H9 (cell line): ENCODE measurements at regions not wholly inside any gene's neighbourhood (a gene's known extent, or its start where the extent isn't known, plus 50 kb on each side); places are given as distances from the start of the nearest gene placed in this dataset.

Experiments
- DNase-seq: peaks from one replicate; pipeline ENCODE4 v3.0.0-alpha.2; 2017
- H2AFZ ChIP-seq: one replicate; pipeline ENCODE4 v1.6.1; 2013; ENCODE audit warnings: mild to moderate bottlenecking, low read length, control low read depth, moderate library complexity
- H2AK5ac ChIP-seq: 2 replicates; pipeline ENCODE4 v1.6.1; 2013; ENCODE audit warnings: low read length, control low read depth, mixed read lengths; ENCODE audit not compliant: insufficient read length
- H2BK120ac ChIP-seq: one replicate; pipeline ENCODE4 v1.6.1; 2013; ENCODE audit warnings: low read depth, mild to moderate bottlenecking, low read length, control low read depth, inconsistent platforms; ENCODE audit not compliant: poor library complexity, severe bottlenecking
- H2BK12ac ChIP-seq: 2 replicates; pipeline ENCODE4 v1.6.1; 2013; ENCODE audit warnings: low read length, control low read depth, mixed read lengths, low read depth; ENCODE audit not compliant: insufficient read length
- H2BK15ac ChIP-seq: 2 replicates; pipeline ENCODE4 v1.6.1; 2013; ENCODE audit warnings: low read depth, low read length, control low read depth
- H2BK20ac ChIP-seq: one replicate; pipeline ENCODE4 v1.6.1; 2013; ENCODE audit warnings: low read depth, mild to moderate bottlenecking, low read length, control low read depth, inconsistent platforms; ENCODE audit not compliant: poor library complexity, severe bottlenecking
- H2BK5ac ChIP-seq: 2 replicates; pipeline ENCODE4 v1.6.1; 2013; ENCODE audit warnings: low read length, control low read depth, mixed read lengths; ENCODE audit not compliant: insufficient read length
- H3K14ac ChIP-seq: 2 replicates; pipeline ENCODE4 v1.6.1; 2013; ENCODE audit warnings: low read length, control low read depth; ENCODE audit not compliant: insufficient read depth
- H3K18ac ChIP-seq: 2 replicates; pipeline ENCODE4 v1.6.1; 2013; ENCODE audit warnings: low read depth, mild to moderate bottlenecking, mixed read lengths, low read length, control low read depth; ENCODE audit not compliant: insufficient read length
- H3K23ac ChIP-seq: 2 replicates; pipeline ENCODE4 v1.6.1; 2013; ENCODE audit warnings: low read length, control low read depth, mixed read lengths, low read depth; ENCODE audit not compliant: insufficient read length
- H3K23me2 ChIP-seq: 2 replicates; pipeline ENCODE4 v1.6.1; 2013; ENCODE audit warnings: low read depth, mild to moderate bottlenecking, mixed read lengths, low read length, control low read depth; ENCODE audit not compliant: insufficient read length, poor library complexity, severe bottlenecking
- H3K27ac ChIP-seq: 2 replicates; pipeline ENCODE4 v1.5.1; 2013; ENCODE audit warnings: low read length, control low read depth, mixed read lengths, low read depth; ENCODE audit not compliant: insufficient read length
- H3K27me3 ChIP-seq: 2 replicates; pipeline ENCODE4 v1.6.1; 2013; ENCODE audit warnings: low read length, control low read depth, inconsistent platforms; ENCODE audit not compliant: insufficient read depth
- H3K4ac ChIP-seq: 2 replicates; pipeline ENCODE4 v1.6.1; 2013; ENCODE audit warnings: low read depth, mild to moderate bottlenecking, control low read depth, inconsistent platforms, low read length, moderate library complexity
- H3K4me1 ChIP-seq: 2 replicates; pipeline ENCODE4 v1.6.1; 2013; ENCODE audit warnings: low read length, control low read depth, inconsistent platforms; ENCODE audit not compliant: insufficient read depth
- H3K4me2 ChIP-seq: 2 replicates; pipeline ENCODE4 v1.6.1; 2013; ENCODE audit warnings: low read length, control low read depth, mixed read lengths; ENCODE audit not compliant: insufficient read length, insufficient read depth
- H3K56ac ChIP-seq: 2 replicates; pipeline ENCODE4 v1.6.1; 2013; ENCODE audit warnings: low read depth, mild to moderate bottlenecking, mixed read lengths, low read length, control low read depth; ENCODE audit not compliant: insufficient read length
- H3K79me1 ChIP-seq: 2 replicates; pipeline ENCODE4 v1.6.1; 2013; ENCODE audit warnings: low read depth, mild to moderate bottlenecking, moderate library complexity, low read length, control low read depth, inconsistent platforms; ENCODE audit not compliant: insufficient read depth, poor library complexity, severe bottlenecking
- H3K79me2 ChIP-seq: 2 replicates; pipeline ENCODE4 v1.6.1; 2013; ENCODE audit warnings: low read length, control low read depth, inconsistent platforms; ENCODE audit not compliant: insufficient read depth
- H3K9ac ChIP-seq: 2 replicates; pipeline ENCODE4 v1.6.1; 2013; ENCODE audit warnings: low read length, control low read depth, mixed read lengths; ENCODE audit not compliant: insufficient read length; ENCODE audit errors: extremely low read depth
- H3K9me3 ChIP-seq: one replicate; pipeline ENCODE4 v1.6.1; 2013; ENCODE audit warnings: low read depth, low read length, inconsistent platforms; ENCODE audit not compliant: control insufficient read depth
- H3T11ph ChIP-seq: one replicate; pipeline ENCODE4 v1.6.1; 2013; ENCODE audit warnings: mild to moderate bottlenecking, low read length, control low read depth, inconsistent platforms
- H4K20me1 ChIP-seq: one replicate; pipeline ENCODE4 v1.6.1; 2013; ENCODE audit not compliant: control insufficient read depth, insufficient read length, insufficient read depth
- H4K5ac ChIP-seq: 2 replicates; pipeline ENCODE4 v1.6.1; 2013; ENCODE audit warnings: low read depth, mild to moderate bottlenecking, mixed read lengths, low read length, control low read depth; ENCODE audit not compliant: insufficient read length
- H4K8ac ChIP-seq: replicated peaks from 2 replicates; pipeline ENCODE4 v1.6.1; 2013; ENCODE audit warnings: low read length, control low read depth, mixed read lengths, low read depth; ENCODE audit not compliant: insufficient read length
- H4K91ac ChIP-seq: 2 replicates; pipeline ENCODE4 v1.6.1; 2013; ENCODE audit warnings: low read depth, mild to moderate bottlenecking, moderate library complexity, mixed read lengths, low read length, control low read depth; ENCODE audit not compliant: insufficient read length
- H3K27ac Mint-ChIP-seq, 3 experiments: 2 replicates in 2 of 3; 3 replicates in 1 of 3; pipeline ENCODE4 v1.8.0; 2020 to 2021; ENCODE audit warnings: mixed read lengths in 3 of 3, mild to moderate bottlenecking in 1 of 3, moderate library complexity in 1 of 3
- H3K27me3 Mint-ChIP-seq: 2 replicates; pipeline ENCODE4 v1.8.0; 2021; ENCODE audit warnings: low read depth, mild to moderate bottlenecking, moderate library complexity, mixed read lengths
- H3K36me3 Mint-ChIP-seq, 3 experiments: 2 replicates in 2 of 3; 3 replicates in 1 of 3; pipeline ENCODE4 v1.8.0; 2020 to 2021; ENCODE audit warnings: low read depth in 3 of 3, mixed read lengths in 3 of 3; ENCODE audit not compliant: insufficient read depth in 1 of 3
- H3K4me1 Mint-ChIP-seq, 2 experiments: 2 replicates each; pipeline ENCODE4 v1.8.0; 2020; ENCODE audit warnings: mixed read lengths in 2 of 2
- H3K4me3 Mint-ChIP-seq, 2 experiments: 2 replicates in 1 of 2; 3 replicates in 1 of 2; pipeline ENCODE4 v1.8.0; 2020 to 2021; ENCODE audit warnings: mild to moderate bottlenecking in 2 of 2, mixed read lengths in 2 of 2, moderate library complexity in 1 of 2
- H3K9me3 Mint-ChIP-seq, 2 experiments: 2 replicates in 1 of 2; 3 replicates in 1 of 2; pipeline ENCODE4 v1.8.0; 2020; ENCODE audit warnings: mild to moderate bottlenecking in 2 of 2, mixed read lengths in 2 of 2, moderate library complexity in 1 of 2
- CTCF ChIP-seq: fragments of 200-600 bp; sonication (generic); conservative IDR thresholded peaks from 3 replicates; pipeline ENCODE4 v1.8.0; 2021; ENCODE audit warnings: antibody characterized with exemption, mild to moderate bottlenecking
- WGBS: extraction: QIAGEN DNeasy Blood & Tissue Kit; methylation state at CpG from one replicate; pipeline ENCODE4 v1.1.7; 2013; ENCODE audit warnings: missing lambda C conversion rate, low lambda C conversion rate, mixed read lengths; ENCODE audit not compliant: insufficient read length; ENCODE audit errors: extremely low coverage; 5-methylcytosine and 5-hydroxymethylcytosine counted together

GRCh38 chr1:99370476-99370875 is 106.2 kb downstream of the PLPPR4 start:
- Histone ChIP-seq H4K91ac (no peak overlapping the region), H3K23ac (no peak overlapping the region), H3K4me2 (no peak overlapping the region), H3K14ac (no peak overlapping the region), H3K18ac (no peak overlapping the region), H3K9me3 (no peaks in the 10 kb centered on the region), H3K27ac (no peak overlapping the region), H3K56ac (no peak overlapping the region), H3K4ac (no peak overlapping the region), H2BK5ac (no peak overlapping the region), H2BK12ac (no peak overlapping the region), H4K20me1 (no peaks in the 10 kb centered on the region), H2BK15ac (no peak overlapping the region), H2BK120ac (no peak overlapping the region), H3K79me2 (no peaks in the 10 kb centered on the region), H3K9ac (no peak overlapping the region), H3T11ph (no peak overlapping the region), H4K5ac (no peak overlapping the region), H3K79me1 (no peaks in the 10 kb centered on the region), H2AK5ac (no peak overlapping the region), H2BK20ac (no peak overlapping the region), H2AFZ (no peak overlapping the region), H3K27me3 (no peaks in the 10 kb centered on the region), H3K23me2 (no peaks in the 10 kb centered on the region), H4K8ac (no peak overlapping the region), H3K4me1 (no peaks in the 10 kb centered on the region)
- no peak for TF ChIP-seq CTCF
- Mint-ChIP-seq H3K36me3 (no peaks in the 10 kb centered on the region), H3K9me3 (no peaks in the 10 kb centered on the region), H3K27ac (no peak overlapping the region), H3K27me3 (no peaks in the 10 kb centered on the region; the same call in 1 of the 2 replicates), H3K4me1 (no peaks in the 10 kb centered on the region), H3K4me3 (no peak overlapping the region)
- no peak for DNase-seq
- WGBS = no CpG with 5 or more reads among the region's 1 CpG
